ENCODE measurements at regions not wholly inside any gene's neighbourhood (a gene's known extent, or its start where the extent isn't known, plus 50 kb on each side); places are given as distances from the start of the nearest gene placed in this dataset.

DNA sequence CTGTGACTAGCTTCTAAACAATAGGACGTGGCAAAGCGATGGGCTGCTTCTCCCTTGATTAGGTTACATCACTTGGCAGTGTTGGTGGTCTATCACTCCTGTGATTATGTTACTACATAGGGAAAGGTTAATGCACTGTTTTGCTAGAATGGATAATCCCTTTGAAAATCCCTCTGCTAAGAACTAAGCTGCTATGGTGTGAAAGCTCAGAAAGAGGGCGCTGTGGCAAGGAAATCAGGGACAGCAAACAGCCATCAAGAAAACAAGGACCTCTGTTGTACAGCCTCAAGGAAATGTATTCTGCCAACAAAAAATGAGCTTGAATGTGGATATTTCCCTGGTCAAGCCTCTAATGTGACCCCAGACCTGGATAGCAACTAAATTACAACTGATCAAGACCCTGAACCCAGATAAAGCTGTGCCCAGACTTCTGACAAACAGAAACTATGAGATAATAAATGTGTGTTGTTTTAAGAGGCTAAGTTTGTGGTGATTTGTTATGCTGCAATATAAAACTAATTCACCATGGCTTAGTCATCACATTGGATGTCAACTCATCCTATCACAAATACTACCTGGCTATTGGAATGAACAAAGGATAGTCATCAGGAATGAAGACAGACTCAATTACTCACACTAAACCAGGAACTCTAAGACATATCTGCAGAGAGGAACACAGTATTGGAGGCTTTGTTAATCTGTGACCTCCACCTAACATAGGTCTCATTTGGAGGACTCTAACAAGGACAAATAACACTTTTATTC lies 1215.9 kb downstream of the EFNA5 start:
- no peak overlapping the region for H3K4me3 ChIP-seq (replicated peaks in 1 of 3; ENCODE audit: insufficient read depth in 1 of 3, low read depth in 1 of 3, low read length in 3 of 3)
- peak overlapping the region; percentile 55 for H2AFZ ChIP-seq (ENCODE audit: low read depth, low read length)
- no peak overlapping the region for H3K4me2 ChIP-seq (ENCODE audit: insufficient read depth, low read length)
- no peaks in the 10 kb centered on the region for H3K36me3 ChIP-seq (ENCODE audit: control insufficient read depth in 2 of 2, extremely low read depth in 1 of 2, insufficient read depth in 2 of 2, low read length in 2 of 2)
- no peaks in the 10 kb centered on the region for H3K9me1 ChIP-seq (replicated peaks; ENCODE audit: control insufficient read depth, extremely low read depth, insufficient read depth, low read length)
- no peaks in the 10 kb centered on the region for H4K20me1 ChIP-seq (replicated peaks; ENCODE audit: control insufficient read depth, extremely low read depth, insufficient read depth, low read length)
- ChIA-PET POLR2A (interaction anchor here (1.6 kb wide), 1 partner anchor 1118 kb away, joined by 4 read pairs; no protein-coding TSS in a partner anchor), CTCF (interaction anchor here (0.7 to 2.5 kb wide), 34 partner anchors 9 to 1117 kb away, joined by 3 to 25 read pairs (median 4); no protein-coding TSS in a partner anchor)
- H3K4me1 ChIP-seq (ENCODE audit: control insufficient read depth, extremely low read depth, insufficient read depth, low read length) = no peaks in the 10 kb centered on the region
- dilution Hi-C loops (cut with MboI; ENCODE audit: extremely low pct_ligation_motif_present, low sequenced_read_pairs) = no loop called here
- FAIRE-seq (peak; percentile 70), DNase-seq (ENCODE audit: low read depth, low spot score) (peak; percentile 72)
- TF ChIP-seq, protein P1, sequence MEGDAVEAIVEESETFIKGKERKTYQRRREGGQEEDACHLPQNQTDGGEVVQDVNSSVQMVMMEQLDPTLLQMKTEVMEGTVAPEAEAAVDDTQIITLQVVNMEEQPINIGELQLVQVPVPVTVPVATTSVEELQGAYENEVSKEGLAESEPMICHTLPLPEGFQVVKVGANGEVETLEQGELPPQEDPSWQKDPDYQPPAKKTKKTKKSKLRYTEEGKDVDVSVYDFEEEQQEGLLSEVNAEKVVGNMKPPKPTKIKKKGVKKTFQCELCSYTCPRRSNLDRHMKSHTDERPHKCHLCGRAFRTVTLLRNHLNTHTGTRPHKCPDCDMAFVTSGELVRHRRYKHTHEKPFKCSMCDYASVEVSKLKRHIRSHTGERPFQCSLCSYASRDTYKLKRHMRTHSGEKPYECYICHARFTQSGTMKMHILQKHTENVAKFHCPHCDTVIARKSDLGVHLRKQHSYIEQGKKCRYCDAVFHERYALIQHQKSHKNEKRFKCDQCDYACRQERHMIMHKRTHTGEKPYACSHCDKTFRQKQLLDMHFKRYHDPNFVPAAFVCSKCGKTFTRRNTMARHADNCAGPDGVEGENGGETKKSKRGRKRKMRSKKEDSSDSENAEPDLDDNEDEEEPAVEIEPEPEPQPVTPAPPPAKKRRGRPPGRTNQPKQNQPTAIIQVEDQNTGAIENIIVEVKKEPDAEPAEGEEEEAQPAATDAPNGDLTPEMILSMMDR (IDR thresholded peaks at IDR 0.05; ENCODE audit: extremely low read depth in 1 of 2, insufficient read depth in 1 of 2, low read depth in 1 of 2, low read length in 2 of 2) = peak; percentile 46 to 62
- no peak for TF ChIP-seq MYC (IDR thresholded peaks at IDR 0.05; ENCODE audit: low read depth, low read length)
- intact Hi-C loops (cut with micrococcal nuclease) = loop anchor here (1.0 to 10.0 kb wide), 3 partner anchors 793 to 1218 kb away; no protein-coding TSS in a partner anchor
- H3K27me3 ChIP-seq (ENCODE audit: control insufficient read depth in 2 of 2, insufficient read depth in 2 of 2, low read length in 2 of 2) = no peaks in the 10 kb centered on the region
- no TSS peak for BruUV-seq (replicated peaks)
- H3K27ac ChIP-seq (ENCODE audit: insufficient read depth, low read depth, low read length) = no peak overlapping the region
- H3K9ac ChIP-seq (replicated peaks; ENCODE audit: extremely low read depth, insufficient read depth, low read length) = no peak overlapping the region
- no peaks in the 10 kb centered on the region for H3K79me2 ChIP-seq (ENCODE audit: control insufficient read depth, insufficient read depth, low read length)
- H3K9me3 ChIP-seq (replicated peaks; ENCODE audit: control insufficient read depth, insufficient read depth, low read length) = no peaks in the 10 kb centered on the region

DNA sequence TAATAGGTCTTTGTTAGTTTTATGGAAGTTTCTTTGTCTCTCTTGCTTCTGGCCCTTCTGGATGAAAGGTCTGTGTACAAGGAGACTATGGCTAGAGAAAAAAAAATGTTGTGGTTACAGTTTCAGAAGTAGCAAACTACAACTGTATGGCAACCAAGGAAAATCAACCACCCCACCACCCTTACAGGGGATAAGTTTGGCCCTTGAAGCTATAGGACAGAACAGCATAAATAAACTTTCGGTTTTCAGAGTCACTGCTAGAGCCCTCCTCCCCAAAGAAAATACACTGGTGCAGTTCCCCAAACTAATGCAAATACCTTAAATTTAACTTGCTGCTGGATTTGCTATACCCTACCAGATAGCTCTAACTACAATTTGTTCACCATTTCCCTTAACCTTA lies 1216.7 kb downstream of the EFNA5 start:
- dilution Hi-C loops (cut with MboI; ENCODE audit: extremely low pct_ligation_motif_present, low sequenced_read_pairs) (no loop called here), intact Hi-C loops (cut with micrococcal nuclease) (loop anchor here (1.0 to 10.0 kb wide), 2 partner anchors 794 to 1121 kb away; no protein-coding TSS in a partner anchor)
- POLR2A ChIA-PET = interaction anchor here (1.6 kb wide), 1 partner anchor 1118 kb away, joined by 4 read pairs; no protein-coding TSS in a partner anchor
- Histone ChIP-seq H3K27me3 (ENCODE audit: control insufficient read depth in 2 of 2, insufficient read depth in 2 of 2, low read length in 2 of 2) (no peaks in the 10 kb centered on the region), H3K36me3 (ENCODE audit: control insufficient read depth in 2 of 2, extremely low read depth in 1 of 2, insufficient read depth in 2 of 2, low read length in 2 of 2) (no peaks in the 10 kb centered on the region), H3K4me3 (replicated peaks in 1 of 3; ENCODE audit: insufficient read depth in 1 of 3, low read depth in 1 of 3, low read length in 3 of 3) (no peak overlapping the region), H3K4me1 (ENCODE audit: control insufficient read depth, extremely low read depth, insufficient read depth, low read length) (no peaks in the 10 kb centered on the region), H3K9me1 (replicated peaks; ENCODE audit: control insufficient read depth, extremely low read depth, insufficient read depth, low read length) (no peaks in the 10 kb centered on the region), H3K9ac (replicated peaks; ENCODE audit: extremely low read depth, insufficient read depth, low read length) (no peak overlapping the region), H3K9me3 (replicated peaks; ENCODE audit: control insufficient read depth, insufficient read depth, low read length) (no peaks in the 10 kb centered on the region), H3K27ac (ENCODE audit: insufficient read depth, low read depth, low read length) (no peak overlapping the region), H4K20me1 (replicated peaks; ENCODE audit: control insufficient read depth, extremely low read depth, insufficient read depth, low read length) (no peaks in the 10 kb centered on the region), H3K79me2 (ENCODE audit: control insufficient read depth, insufficient read depth, low read length) (no peaks in the 10 kb centered on the region), H2AFZ (ENCODE audit: low read depth, low read length) (no peak overlapping the region), H3K4me2 (ENCODE audit: insufficient read depth, low read length) (no peak overlapping the region)
- DNase-seq (ENCODE audit: low read depth, low spot score) = no peak
- no peak for FAIRE-seq
- no TSS peak for BruUV-seq (replicated peaks)
- TF ChIP-seq, protein P1 (IDR thresholded peaks at IDR 0.05; ENCODE audit: extremely low read depth in 1 of 2, insufficient read depth in 1 of 2, low read depth in 1 of 2, low read length in 2 of 2) = no peak
- TF ChIP-seq POLR2A (IDR thresholded peaks at IDR 0.05; ENCODE audit: low read depth, low read length) = no peak
- no peak for TF ChIP-seq GATA2 (IDR thresholded peaks at IDR 0.05; ENCODE audit: insufficient read depth, insufficient read length, low read depth, low read length)
- no peak for TF ChIP-seq MYC (IDR thresholded peaks at IDR 0.05; ENCODE audit: low read depth, low read length)
- TF ChIP-seq FOS (IDR thresholded peaks at IDR 0.05; ENCODE audit: borderline replicate concordance, insufficient read depth, low read length) = no peak
- TF ChIP-seq, protein P2, sequence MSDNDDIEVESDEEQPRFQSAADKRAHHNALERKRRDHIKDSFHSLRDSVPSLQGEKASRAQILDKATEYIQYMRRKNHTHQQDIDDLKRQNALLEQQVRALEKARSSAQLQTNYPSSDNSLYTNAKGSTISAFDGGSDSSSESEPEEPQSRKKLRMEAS (IDR thresholded peaks at IDR 0.05; ENCODE audit: insufficient read depth, insufficient read length) = no peak
- TF ChIP-seq EZH2 (IDR thresholded peaks at IDR 0.05; ENCODE audit: borderline replicate concordance, low read depth, low read length, severe bottlenecking) = no peak
- no peak for TF ChIP-seq JUN (IDR thresholded peaks at IDR 0.05; ENCODE audit: borderline replicate concordance, insufficient read depth, insufficient read length, low read depth)
- TF ChIP-seq POLR2AphosphoS5 (IDR thresholded peaks at IDR 0.05; ENCODE audit: insufficient read depth, low read depth, low read length) = no peak
- CTCF ChIA-PET = interaction anchor here (0.7 to 2.5 kb wide), 28 partner anchors 8 to 1118 kb away, joined by 3 to 25 read pairs (median 4); no protein-coding TSS in a partner anchor

Data from endothelial cell of umbilical vein (primary cell).